HepG2 (cell line): ENCODE measurements at regions not wholly inside any gene's neighbourhood (a gene's known extent, or its start where the extent isn't known, plus 50 kb on each side); places are given as distances from the start of the nearest gene placed in this dataset.

Source experiments
- ATAC-seq: fragments of 200-7000 bp; cut with Tn5 transposase; 3 replicates; pipeline ENCODE4 v1.9.1; 2020; ENCODE audit warnings: mild to moderate bottlenecking, moderate library complexity
- BruUV-seq: library from RNA; stranded (reverse); fragments of 400-500 nt; replicated peaks from 2 replicates; lab custom pipeline; 2021; lab: Mats Ljungman, UMichigan
- CTCF ChIA-PET: fragments of 300-600 bp; formaldehyde crosslinking; extraction: SDS; loops from one replicate; lab custom pipeline; 2021; ENCODE audit warnings: low total read pairs, inconsistent platforms, low intra/inter-chr PET ratio; lab: Yijun Ruan, JAX
- POLR2A ChIA-PET: fragments of 350-600 bp; sonication (Branson Sonifier 250); formaldehyde crosslinking; loops from one replicate; lab custom pipeline; 2020; ENCODE audit warnings: antibody characterized with exemption, inconsistent platforms; lab: Yijun Ruan, JAX
- DNase-seq: peaks from one replicate; pipeline ENCODE4 v3.0.0-alpha.2; 2015; ENCODE audit warnings: low spot score
- FAIRE-seq: peaks from 3 replicates; lab custom pipeline; 2011; peaks lifted over from hg19 to GRCh38; lab: Jason Lieb, UNC
- H2AFZ ChIP-seq: one replicate; pipeline ENCODE4 v1.6.1; 2011; ENCODE audit warnings: low read length, inconsistent platforms
- H3K27ac ChIP-seq: fragments of 300-600 bp; 3 replicates; pipeline ENCODE4 v1.8.0; 2011; ENCODE audit warnings: mixed run types, mild to moderate bottlenecking, mixed read lengths, low read length, inconsistent platforms; ENCODE audit not compliant: insufficient read depth; ENCODE audit errors: extremely low read length
- H3K27me3 ChIP-seq, 2 experiments: fragments of 200-600 bp in 1 of 2; 2 replicates in 1 of 2; 3 replicates in 1 of 2; pipeline versions ENCODE4 v1.6.0 to v1.8.0; 2011; ENCODE audit warnings: low read length in 2 of 2, mild to moderate bottlenecking in 2 of 2, moderate library complexity in 2 of 2, inconsistent platforms in 1 of 2; ENCODE audit not compliant: insufficient read depth in 2 of 2, control insufficient read depth in 1 of 2
- H3K36me3 ChIP-seq, 2 experiments: fragments of 200-600 bp in 1 of 2; replicated peaks in 1 of 2; 2 replicates in 1 of 2; 3 replicates in 1 of 2; pipeline versions ENCODE4 v1.5.1 to v1.8.0; 2011; ENCODE audit warnings: low read length in 2 of 2, inconsistent platforms in 1 of 2; ENCODE audit not compliant: insufficient read depth in 2 of 2, control insufficient read depth in 1 of 2
- H3K4me1 ChIP-seq: 2 replicates; pipeline ENCODE4 v1.5.1; 2012; ENCODE audit warnings: low read length, inconsistent platforms; ENCODE audit not compliant: insufficient read depth
- H3K4me2 ChIP-seq: 2 replicates; pipeline ENCODE4 v1.6.0; 2011; ENCODE audit warnings: low read depth, low read length, inconsistent platforms
- H3K4me3 ChIP-seq, 3 experiments: fragments of 200-600 bp in 1 of 3; sonication (generic), shearing (Covaris generic) in 1 of 3; replicated peaks in 1 of 3; 2 replicates each; pipeline ENCODE4 v1.5.1; 2011 to 2016; ENCODE audit warnings: low read length in 3 of 3, inconsistent platforms in 2 of 3, low read depth in 2 of 3, mild to moderate bottlenecking in 2 of 3, control low read depth in 1 of 3, mixed read lengths in 1 of 3; ENCODE audit not compliant: insufficient read depth in 1 of 3
- H3K79me2 ChIP-seq: one replicate; pipeline ENCODE4 v1.6.1; 2011; ENCODE audit warnings: low read length, inconsistent platforms; ENCODE audit not compliant: insufficient read depth
- H3K9ac ChIP-seq: 2 replicates; pipeline ENCODE4 v1.6.0; 2011; ENCODE audit warnings: mild to moderate bottlenecking, low read depth, low read length, inconsistent platforms; ENCODE audit not compliant: insufficient read depth
- H3K9me3 ChIP-seq: 2 replicates; pipeline ENCODE4 v1.5.1; 2012; ENCODE audit warnings: mild to moderate bottlenecking, low read length
- H4K20me1 ChIP-seq: 2 replicates; pipeline ENCODE4 v1.6.0; 2011; ENCODE audit warnings: inconsistent platforms, mild to moderate bottlenecking, low read length, moderate library complexity; ENCODE audit not compliant: insufficient read depth
- ATF1 ChIP-seq: IDR thresholded peaks from 2 replicates; pipeline ENCODE4 v1.6.1; 2016; ENCODE audit warnings: mild to moderate bottlenecking, control low read depth
- FLYWCH1 ChIP-seq: sonication (generic); formaldehyde crosslinking; IDR thresholded peaks from 2 replicates; pipeline ENCODE4 v1.8.1; 2023; ENCODE audit warnings: mild to moderate bottlenecking, missing genetic modification reagents
- FOXJ3 ChIP-seq: sonication (generic); formaldehyde crosslinking; IDR thresholded peaks from 2 replicates; pipeline ENCODE4 v1.4.0; 2020; ENCODE audit warnings: missing genetic modification reagents, mild to moderate bottlenecking, borderline replicate concordance
- HCFC1 ChIP-seq: fragments of 150-350 bp; IDR thresholded peaks from 2 replicates; pipeline ENCODE4 v1.6.1; 2014; ENCODE audit warnings: low read depth, low read length
- HNF1A ChIP-seq, 2 experiments: sonication (generic) in 1 of 2; formaldehyde crosslinking in 1 of 2; IDR thresholded peaks; 2 replicates each; pipeline versions ENCODE4 v1.4.0 to v1.6.1; 2016 to 2020; ENCODE audit warnings: borderline replicate concordance in 1 of 2, low read depth in 1 of 2, mild to moderate bottlenecking in 1 of 2, missing genetic modification reagents in 1 of 2
- JDP2 ChIP-seq: sonication (generic); formaldehyde crosslinking; IDR thresholded peaks from 2 replicates; pipeline ENCODE4 v1.8.1; 2022; ENCODE audit warnings: missing genetic modification reagents, borderline replicate concordance
- KDM1A ChIP-seq: IDR thresholded peaks from 2 replicates; pipeline ENCODE4 v1.6.1; 2016; ENCODE audit warnings: missing compliant biosample characterization
- KDM5B ChIP-seq: sonication (generic); formaldehyde crosslinking; IDR thresholded peaks from 2 replicates; pipeline ENCODE4 v1.4.0; 2020; ENCODE audit warnings: missing genetic modification reagents, mild to moderate bottlenecking, borderline replicate concordance
- LBX2 ChIP-seq: sonication (generic); formaldehyde crosslinking; IDR thresholded peaks from 2 replicates; pipeline ENCODE4 v1.5.0; 2020; ENCODE audit warnings: missing genetic modification reagents, mild to moderate bottlenecking, borderline replicate concordance
- REXO4 ChIP-seq: sonication (generic); formaldehyde crosslinking; IDR thresholded peaks from 2 replicates; pipeline ENCODE4 v1.8.0; 2022; ENCODE audit warnings: missing genetic modification reagents, mild to moderate bottlenecking, borderline replicate concordance
- RFXANK ChIP-seq: IDR thresholded peaks from 2 replicates; pipeline ENCODE4 v1.6.1; 2016
- RORA ChIP-seq: sonication (generic); formaldehyde crosslinking; IDR thresholded peaks from 2 replicates; pipeline ENCODE4 v1.5.0; 2020; ENCODE audit warnings: mild to moderate bottlenecking, missing genetic modification reagents, moderate library complexity
- TFAP4 ChIP-seq: sonication (generic); IDR thresholded peaks from 2 replicates; pipeline ENCODE4 v1.6.1; 2016; ENCODE audit warnings: low read depth, borderline replicate concordance
- ZNF234 ChIP-seq: sonication (generic); formaldehyde crosslinking; conservative IDR thresholded peaks from 2 replicates; pipeline ENCODE4 v1.5.1; 2020; ENCODE audit warnings: mild to moderate bottlenecking, missing genetic modification reagents
- ZNF292 ChIP-seq: sonication (generic); formaldehyde crosslinking; IDR thresholded peaks from 2 replicates; pipeline ENCODE4 v1.8.1; 2022; ENCODE audit warnings: mild to moderate bottlenecking, low read depth, missing genetic modification reagents, borderline replicate concordance
- ZNF737 ChIP-seq: sonication (generic); formaldehyde crosslinking; IDR thresholded peaks from 2 replicates; pipeline ENCODE4 v1.5.0; 2020; ENCODE audit warnings: missing genetic modification reagents, mild to moderate bottlenecking, borderline replicate concordance
- ZNF775 ChIP-seq: sonication (generic); formaldehyde crosslinking; IDR thresholded peaks from 2 replicates; pipeline ENCODE4 v1.4.0; 2020; ENCODE audit warnings: missing genetic modification reagents, mild to moderate bottlenecking, moderate library complexity, borderline replicate concordance
- ZNF816 ChIP-seq: sonication (generic); formaldehyde crosslinking; IDR thresholded peaks from 2 replicates; pipeline ENCODE4 v1.8.0; 2022; ENCODE audit warnings: missing genetic modification reagents, mild to moderate bottlenecking, borderline replicate concordance
- WGBS: methylation state at CpG from one replicate; pipeline ENCODE4 v1.1.6; 2017; ENCODE audit warnings: low lambda C conversion rate; 5-methylcytosine and 5-hydroxymethylcytosine counted together
- in situ Hi-C: cut with HindIII; loops from 2 replicates; pipeline ENCODE4 v1.10.0; 2017; ENCODE audit warnings: low pct_unique_long_range_greater_than_20kb; ENCODE audit not compliant: extremely low pct_ligation_motif_present
- intact Hi-C: fragments of 100-400 bp; cut with micrococcal nuclease; formaldehyde crosslinking; loops from one replicate; pipeline ENCODE4 v1.10.0; 2022; ENCODE audit not compliant: unreplicated experiment

GRCh38 chr15:100722551-100723314 lies 120.3 kb downstream of the ASB7 start (continued):
- TF ChIP-seq HNF1A (IDR thresholded peaks at IDR 0.05; ENCODE audit: low read depth): no peak
- TF ChIP-seq HNF1A (CRISPR knock-in tag; IDR thresholded peaks at IDR 0.05; ENCODE audit: borderline replicate concordance): no peak
- TF ChIP-seq ZNF292 (CRISPR knock-in tag): no peak
- no peak for TF ChIP-seq LBX2 (CRISPR knock-in tag)
- TF ChIP-seq ZNF816: no peak
- no peak for TF ChIP-seq KDM1A (CRISPR knock-in tag)
- TF ChIP-seq, all 625 proteins: peak for 0

GRCh38 chr15:100723315-100723801 lies 121.0 kb downstream of the ASB7 start:
- CTCF ChIA-PET: no interaction called here
- Histone ChIP-seq H3K27ac (no peak overlapping the region), H3K79me2 (no peaks in the 10 kb centered on the region), H3K4me1 (peaks cover 41% of the 10 kb centered on the region), H3K4me2 (no peak overlapping the region), H2AFZ (no peak overlapping the region), H3K9ac (no peak overlapping the region), H3K36me3 (no peaks in the 10 kb centered on the region), H3K27me3 (peaks cover 0 to 6% of the 10 kb centered on the region in 2 experiments; a peak in 2 of 5 replicates), H4K20me1 (no peaks in the 10 kb centered on the region), H3K9me3 (no peaks in the 10 kb centered on the region), H3K4me3 (no peak overlapping the region)
- FAIRE-seq: no peak
- POLR2A ChIA-PET: no interaction called here
- WGBS: 88% methylated on average over 6 of the region's 6 CpGs
- no TSS peak for BruUV-seq
- DNase-seq: no peak
- no peak for ATAC-seq
- in situ Hi-C loops (no loop called here), intact Hi-C loops (no loop called here)
- TF ChIP-seq ZNF234 (no peak), ATF1 (CRISPR knock-in tag) (no peak), KDM5B (CRISPR knock-in tag) (no peak), REXO4 (no peak), ZNF775 (CRISPR knock-in tag) (no peak), FOXJ3 (CRISPR knock-in tag) (no peak), ZNF737 (CRISPR knock-in tag) (no peak), FLYWCH1 (CRISPR knock-in tag) (no peak), RFXANK (CRISPR knock-in tag) (no peak), HCFC1 (no peak), JDP2 (CRISPR knock-in tag) (no peak), TFAP4 (no peak), RORA (CRISPR knock-in tag) (no peak)
